Stomach (tissue), 4 donors: ENCODE measurements at regions not wholly inside any gene's neighbourhood (a gene's known extent, or its start where the extent isn't known, plus 50 kb on each side); places are given as distances from the start of the nearest gene placed in this dataset.

ENCODE experiments used
- CTCF ChIP-seq, 7 experiments: fragments of 450-650 bp in 4 of 7; fragments of 200-600 bp in 3 of 7; sonication (generic) in 3 of 7; IDR thresholded peaks; one replicate each; pipeline ENCODE4 v1.5.1; 2016 to 2019; ENCODE audit warnings: antibody characterized with exemption in 7 of 7, control low read depth in 2 of 7, mild to moderate bottlenecking in 1 of 7
- EP300 ChIP-seq: sonication (generic); formaldehyde crosslinking; IDR thresholded peaks from one replicate; pipeline ENCODE4 v1.6.1; 2017; ENCODE audit warnings: antibody characterized with exemption
- POLR2A ChIP-seq, 4 donors: fragments of 450-650 bp; IDR thresholded peaks; one replicate each; pipeline ENCODE4 v1.6.1; 2016; ENCODE audit warnings: antibody characterized with exemption in 4 of 4, control low read depth in 2 of 4, mild to moderate bottlenecking in 1 of 4, moderate library complexity in 1 of 4
- POLR2AphosphoS5 ChIP-seq, 3 donors: sonication (generic); formaldehyde crosslinking; IDR thresholded peaks; one replicate each; pipeline ENCODE4 v1.6.1; 2016; ENCODE audit warnings: antibody characterized with exemption in 3 of 3

GRCh38 chr12:93122569-93123091, 193.5 kb upstream of the EEA1 start:
- TF ChIP-seq CTCF (IDR thresholded peaks at IDR 0.05) (no peak), POLR2AphosphoS5 (IDR thresholded peaks at IDR 0.05) (no peak), POLR2A (IDR thresholded peaks at IDR 0.05) (no peak), EP300 (no peak)
